Jurkat, Clone E6-1 (cell line): ENCODE measurements at regions not wholly inside any gene's neighbourhood (a gene's known extent, or its start where the extent isn't known, plus 50 kb on each side); places are given as distances from the start of the nearest gene placed in this dataset.
"Not testable (repeated sequence)": the region's sequence is repeated elsewhere in the genome, so short reads cannot be mapped to it uniquely, and the experiment has no call there.

Experiments
- DNase-seq: peaks from one replicate; pipeline ENCODE4 v3.0.0-alpha.2; 2011; ENCODE audit warnings: low read depth, low spot score
- H3K4me3 ChIP-seq: 2 replicates; pipeline ENCODE4 v1.5.1; 2011; ENCODE audit warnings: mild to moderate bottlenecking, low read length, control low read depth, moderate library complexity

GRCh38 chr5:23703940-23704855, 196.8 kb downstream of the PRDM9 start:
- no peak for DNase-seq
- H3K4me3 ChIP-seq: no peak overlapping the region

GRCh38 chr5:23717486-23717885, 210.1 kb downstream of the PRDM9 start:
- DNase-seq: no peak
- no peak overlapping the region for H3K4me3 ChIP-seq

GRCh38 chr5:23718564-23718963, 211.2 kb downstream of the PRDM9 start:
- no peak overlapping the region for H3K4me3 ChIP-seq
- no peak for DNase-seq

- no peak for DNase-seq
- no peak overlapping the region for H3K4me3 ChIP-seq
Observed at GRCh38 chr5:23721336-23721735, 213.9 kb downstream of the PRDM9 start.

- no peak overlapping the region for H3K4me3 ChIP-seq
Observed at GRCh38 chr5:23727271-23727670, 219.9 kb downstream of the PRDM9 start.

GRCh38 chr5:23730023-23730422, 222.6 kb downstream of the PRDM9 start:
- no peak overlapping the region for H3K4me3 ChIP-seq
- no peak for DNase-seq

More at GRCh38 chr5:23727271-23727670, 219.9 kb downstream of the PRDM9 start:
- DNase-seq: no peak

GRCh38 chr5:23740029-23740428, 232.6 kb downstream of the PRDM9 start:
- no peak for DNase-seq
- no peak overlapping the region for H3K4me3 ChIP-seq

GRCh38 chr5:23742701-23743100, 235.3 kb downstream of the PRDM9 start:
- no peak overlapping the region for H3K4me3 ChIP-seq
- no peak for DNase-seq

GRCh38 chr5:23755906-23756305, 248.5 kb downstream of the PRDM9 start:
- no peak for DNase-seq
- H3K4me3 ChIP-seq: no peak overlapping the region

- no peak for DNase-seq
- no peak overlapping the region for H3K4me3 ChIP-seq
Observed at GRCh38 chr5:23756779-23757178, 249.4 kb downstream of the PRDM9 start.

GRCh38 chr5:23763170-23763569, 255.8 kb downstream of the PRDM9 start:
- H3K4me3 ChIP-seq: no peak overlapping the region
- DNase-seq: no peak

GRCh38 chr5:23776684-23777083, 269.3 kb downstream of the PRDM9 start:
- no peak overlapping the region for H3K4me3 ChIP-seq
- DNase-seq: no peak

- not testable (repeated sequence) for H3K4me3 ChIP-seq, DNase-seq
Observed at GRCh38 chr5:23800307-23800706, 292.9 kb downstream of the PRDM9 start.

- peak; percentile 21 for DNase-seq
- no peak overlapping the region for H3K4me3 ChIP-seq
Observed at GRCh38 chr5:23820765-23821471, 313.5 kb downstream of the PRDM9 start.

GRCh38 chr5:23823521-23823920, 316.1 kb downstream of the PRDM9 start:
- no peak overlapping the region for H3K4me3 ChIP-seq
- DNase-seq: no peak

- DNase-seq: no peak
- H3K4me3 ChIP-seq: no peak overlapping the region
Observed at GRCh38 chr5:23825196-23825595, 317.8 kb downstream of the PRDM9 start.

GRCh38 chr5:23840083-23840482, 332.7 kb downstream of the PRDM9 start:
- DNase-seq: no peak
- no peak overlapping the region for H3K4me3 ChIP-seq

- DNase-seq: no peak
- H3K4me3 ChIP-seq: no peak overlapping the region
Observed at GRCh38 chr5:23864786-23865185, 357.4 kb downstream of the PRDM9 start.

GRCh38 chr5:23877847-23878246, 370.4 kb downstream of the PRDM9 start:
- DNase-seq: no peak
- H3K4me3 ChIP-seq: no peak overlapping the region

- H3K4me3 ChIP-seq: no peak overlapping the region
Observed at GRCh38 chr5:23884405-23885031, 377.1 kb downstream of the PRDM9 start.

More at GRCh38 chr5:23884405-23885031, 377.1 kb downstream of the PRDM9 start:
- no peak for DNase-seq
